Left forelimb (tissue), 1 donor: ENCODE measurements at regions not wholly inside any gene's neighbourhood (a gene's known extent, or its start where the extent isn't known, plus 50 kb on each side); places are given as distances from the start of the nearest gene placed in this dataset.
A peak's percentile ranks its signal among the peaks of the same experiment; 100 is the strongest.
"Not testable (repeated sequence)": the region's sequence is repeated elsewhere in the genome, so short reads cannot be mapped to it uniquely, and the experiment has no call there.

ENCODE experiments used
- DNase-seq: peaks from one replicate; pipeline ENCODE4 v3.0.0-alpha.2; 2018; ENCODE audit warnings: low spot score

DNA sequence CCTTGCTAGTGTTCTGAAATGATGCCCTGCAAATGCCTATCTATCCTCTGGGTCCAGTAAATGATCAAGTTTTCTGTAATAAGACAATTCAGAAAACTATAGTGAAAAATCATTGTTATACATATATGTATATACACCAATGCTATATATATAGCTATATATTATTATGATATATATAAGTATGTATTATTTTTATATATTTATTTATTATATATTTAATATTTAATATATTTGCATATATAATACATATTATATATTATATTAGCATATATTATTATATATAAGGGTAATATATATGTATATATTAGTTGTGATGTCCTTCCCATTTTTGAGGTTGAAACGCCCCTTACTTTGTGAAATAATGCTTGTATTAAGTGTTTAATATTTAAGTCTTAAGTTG, 181.4 kb upstream of the CACNA2D1 start:
- no peak for DNase-seq

DNA sequence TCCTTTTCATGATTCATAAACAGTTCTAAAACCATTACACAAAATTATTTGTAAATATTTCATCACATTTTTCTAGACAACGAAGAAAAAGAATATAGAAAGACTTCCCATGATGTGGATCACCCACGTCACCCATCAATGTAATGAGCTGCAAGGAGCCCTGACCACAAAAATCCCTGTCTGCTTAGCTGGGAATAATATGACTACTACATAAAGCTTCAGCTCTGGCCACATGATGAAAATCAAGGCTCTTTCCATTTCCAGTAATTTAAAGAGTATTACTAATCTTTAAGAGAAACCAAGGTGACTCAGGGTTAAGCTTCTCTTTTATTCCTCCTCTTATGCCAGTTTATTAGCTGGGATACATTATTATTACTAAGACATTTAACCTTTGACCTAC, 180.8 kb upstream of the CACNA2D1 start:
- DNase-seq = no peak

DNA sequence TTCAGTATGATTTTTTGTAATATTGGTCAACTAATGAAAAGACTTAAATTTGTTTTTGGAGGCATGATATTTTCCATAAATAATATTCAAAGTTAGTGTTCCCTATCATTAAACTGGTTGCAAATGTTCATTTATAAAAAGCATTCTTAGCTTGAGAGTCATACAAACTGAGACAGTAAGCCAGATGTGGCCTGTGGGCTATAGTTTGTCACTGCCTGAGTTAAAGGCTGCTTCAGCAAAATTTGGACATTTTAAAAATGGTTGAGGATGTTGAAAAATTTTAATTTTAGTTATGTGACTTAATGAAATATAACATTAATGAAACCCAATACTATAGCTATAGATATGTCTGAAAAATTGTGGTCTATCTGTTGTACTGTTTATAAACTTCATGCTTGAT, 180.2 kb upstream of the CACNA2D1 start:
- DNase-seq = no peak

DNA sequence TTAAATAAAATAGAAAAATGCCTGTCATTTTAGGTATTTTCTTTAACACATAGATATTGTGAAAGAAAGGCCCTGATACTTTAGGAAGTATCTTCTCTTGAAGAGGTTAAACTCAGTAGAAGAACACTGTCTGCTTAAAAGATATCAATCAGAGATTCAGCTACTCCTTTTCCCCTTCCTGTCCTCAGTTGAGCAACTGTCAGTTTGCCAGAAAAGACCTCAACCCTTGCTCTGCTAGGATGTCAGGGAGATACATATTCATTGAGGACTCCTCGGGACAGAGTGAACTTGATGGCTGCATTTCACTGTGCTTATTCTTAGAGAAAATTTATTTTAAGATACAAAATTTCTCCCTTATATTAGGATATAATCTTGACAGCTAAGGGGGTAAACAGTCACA, 173.6 kb upstream of the CACNA2D1 start:
- DNase-seq = no peak

DNA sequence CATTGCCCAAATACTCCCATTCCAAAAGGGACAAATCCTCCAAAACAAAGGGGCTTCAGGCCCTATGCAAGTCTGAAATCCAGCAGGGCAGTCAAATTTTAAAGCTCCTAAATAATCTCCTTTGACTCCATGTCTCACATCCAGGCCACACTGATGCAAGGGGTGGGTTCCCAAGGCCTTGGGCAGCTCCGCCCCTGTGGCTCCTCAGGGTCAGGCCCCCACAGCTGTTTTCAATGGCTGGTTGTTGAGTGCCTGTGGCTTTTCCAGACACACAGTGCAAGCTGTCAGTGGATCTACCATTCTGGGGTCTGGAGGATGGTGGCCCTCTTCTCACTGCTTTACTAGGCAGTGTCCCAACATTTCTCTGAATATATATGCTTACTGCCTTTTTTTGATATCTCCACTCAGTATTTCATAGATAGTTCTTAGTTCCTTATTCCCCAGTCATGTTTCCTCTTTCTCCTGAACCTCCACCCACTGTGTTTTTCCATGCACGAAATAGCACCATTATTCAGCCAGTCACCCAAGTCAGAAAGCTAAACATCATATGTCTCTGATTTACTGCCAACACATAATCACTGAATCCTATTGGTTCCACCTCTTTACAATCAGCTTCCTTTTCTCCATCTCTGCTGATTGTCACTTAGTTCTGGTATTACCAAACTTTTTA, 172.6 kb upstream of the CACNA2D1 start:
- DNase-seq = no peak

DNA sequence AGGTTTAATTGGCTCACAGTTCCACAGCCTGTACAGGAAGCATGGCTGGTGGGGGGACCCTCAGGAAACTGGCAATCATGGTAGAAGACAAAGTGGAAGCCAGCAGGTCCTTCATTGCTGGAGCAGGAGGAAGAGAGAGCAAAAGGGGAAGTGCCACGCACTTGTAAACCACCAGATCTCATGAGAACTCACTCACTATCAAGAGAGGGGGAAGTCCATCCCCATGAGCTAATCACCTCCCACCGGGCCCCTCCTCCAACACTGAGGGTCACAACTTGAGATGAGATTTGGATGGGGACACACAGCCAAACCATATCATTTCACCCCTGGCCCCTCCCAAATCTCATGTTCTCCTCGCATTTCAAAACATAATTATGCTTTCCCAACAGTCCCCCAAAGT, 171.9 kb upstream of the CACNA2D1 start:
- DNase-seq = no peak

DNA sequence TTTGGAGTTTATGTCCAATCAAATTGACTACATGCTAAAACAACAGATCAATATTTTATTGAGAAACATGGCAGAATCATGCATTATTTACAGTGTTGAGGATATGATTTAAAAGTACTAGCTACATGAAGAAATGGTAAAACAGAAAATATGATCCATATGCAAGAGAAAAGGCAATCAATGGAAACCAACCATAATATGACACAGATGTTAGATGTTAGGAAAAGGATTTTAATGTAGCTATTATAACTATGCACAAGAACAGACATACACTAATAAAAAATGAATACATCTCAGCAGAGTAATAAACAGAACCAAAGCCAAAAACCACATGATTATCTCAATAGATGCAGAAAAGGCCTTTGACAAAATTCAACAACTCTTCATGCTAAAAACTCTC, 166.2 kb upstream of the CACNA2D1 start:
- DNase-seq = no peak

DNA sequence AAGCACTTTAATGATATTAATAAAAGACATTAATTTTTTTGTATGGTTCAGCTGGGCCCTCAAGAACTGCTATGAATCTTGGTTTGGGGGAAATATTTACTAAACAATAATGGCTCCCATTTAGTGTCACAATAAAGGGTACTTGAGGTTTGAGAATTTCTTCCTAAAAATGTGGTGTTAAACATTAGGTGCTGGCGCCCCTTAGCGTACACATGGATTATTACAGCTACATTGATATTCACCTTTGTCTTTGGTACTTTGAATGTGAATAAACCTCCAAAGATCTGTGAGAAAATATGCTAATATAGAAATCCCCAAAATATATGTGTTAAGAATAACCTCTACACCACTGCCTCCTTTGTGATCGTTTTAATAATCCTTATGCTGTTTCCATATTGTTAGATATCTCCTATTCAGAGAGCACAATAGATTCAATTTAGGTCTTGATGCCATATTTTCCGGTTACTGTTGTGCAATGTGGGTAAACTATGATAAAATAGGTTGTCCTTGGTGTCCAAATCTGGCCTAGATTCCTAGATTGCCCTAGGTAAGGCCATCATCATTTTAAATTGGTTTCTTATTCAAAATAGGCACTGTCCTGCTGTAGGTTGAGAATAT, 161.8 kb upstream of the CACNA2D1 start:
- DNase-seq = no peak

DNA sequence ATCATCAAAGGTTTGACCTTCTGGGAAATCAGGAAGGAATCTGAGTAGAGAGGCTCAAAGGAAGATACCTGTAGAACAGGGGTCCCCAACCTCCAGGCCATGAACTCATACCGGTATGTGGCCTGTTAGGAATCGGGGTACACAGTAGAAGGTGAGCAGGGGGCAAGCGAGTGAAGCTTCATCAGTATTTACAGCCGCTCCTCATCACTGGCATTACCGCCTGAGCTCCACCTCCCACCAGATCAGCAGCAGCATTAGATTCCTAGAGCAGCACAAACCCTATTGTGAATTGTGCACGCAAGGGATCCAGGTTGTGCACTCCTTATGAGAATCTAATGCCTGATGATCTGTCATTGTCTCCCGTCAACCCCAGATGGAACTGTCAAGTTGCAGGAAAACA, 158.5 kb upstream of the CACNA2D1 start:
- no peak for DNase-seq

DNA sequence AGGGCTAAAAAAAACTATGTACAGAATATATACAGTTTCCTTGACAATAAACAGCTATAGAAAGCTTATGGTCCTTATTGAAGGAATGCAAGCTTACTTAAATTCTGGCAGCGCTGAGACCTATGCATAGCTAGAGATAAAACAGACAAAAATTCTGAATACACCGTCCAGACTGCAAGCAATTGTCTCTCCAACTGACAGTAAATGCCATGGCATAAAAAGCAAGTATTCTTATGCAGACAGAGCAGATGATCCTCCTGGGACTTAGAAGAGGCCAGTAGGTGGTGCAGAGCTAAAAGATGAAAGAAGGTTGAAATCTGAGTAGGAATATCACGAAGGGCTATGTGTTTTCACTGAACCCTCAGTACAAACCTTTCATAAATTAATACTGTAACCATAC, 157.0 kb upstream of the CACNA2D1 start:
- no peak for DNase-seq

DNA sequence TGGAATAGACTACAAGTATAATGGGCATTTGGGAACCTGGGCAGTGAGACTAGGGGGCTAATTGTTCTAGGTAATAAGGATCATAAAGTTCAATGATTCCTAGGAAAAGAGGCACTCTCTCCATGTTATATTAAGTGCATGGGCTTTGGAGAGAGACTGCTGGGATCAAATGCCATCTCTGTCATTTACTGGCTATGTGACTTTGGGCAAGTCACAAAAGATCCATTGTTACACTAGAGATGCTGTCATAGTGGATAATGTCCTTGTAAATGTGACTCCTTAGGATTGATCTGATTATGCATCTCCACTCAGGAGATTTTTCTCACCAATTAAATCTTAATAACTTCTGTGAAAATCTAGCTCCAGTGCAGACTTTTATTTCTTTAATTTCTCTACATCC, 156.3 kb upstream of the CACNA2D1 start:
- DNase-seq = no peak

DNA sequence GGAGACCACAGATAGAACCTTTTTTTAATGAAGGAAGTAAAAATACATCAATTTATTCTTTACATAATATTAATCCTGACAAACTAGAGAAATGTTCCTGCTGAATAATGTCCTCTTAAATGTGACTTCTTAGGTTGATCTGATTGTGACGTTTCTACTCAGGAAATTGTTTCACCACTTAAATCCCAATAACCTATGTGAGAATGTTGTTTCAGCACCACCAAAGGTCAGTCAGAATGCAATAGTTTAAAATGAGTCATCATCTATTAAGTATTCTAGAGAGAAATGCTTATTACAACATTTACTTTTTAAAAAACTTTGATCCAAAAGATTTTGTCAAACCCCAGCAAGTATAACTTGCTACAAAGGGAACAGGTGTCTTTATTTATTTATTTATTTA, 155.4 kb upstream of the CACNA2D1 start:
- no peak for DNase-seq

DNA sequence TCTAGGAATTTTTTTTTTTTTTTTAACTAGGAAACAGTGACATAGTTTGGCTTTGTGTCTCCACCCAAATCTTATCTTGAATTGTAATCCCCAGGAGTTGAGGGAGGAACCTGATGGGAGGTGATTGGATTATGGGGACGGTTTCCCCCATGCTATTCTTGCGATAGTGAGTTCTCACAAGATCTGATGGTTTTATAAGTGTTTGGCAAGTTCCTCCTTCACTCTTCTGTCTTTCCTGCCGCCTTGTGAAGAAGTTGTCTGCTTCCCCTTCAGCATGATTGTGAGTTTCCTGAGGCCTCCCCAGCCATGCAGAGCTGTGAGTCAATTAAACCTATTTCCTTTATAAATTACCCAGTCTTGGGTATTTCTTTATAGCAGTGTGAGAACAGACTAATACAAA, 152.2 kb upstream of the CACNA2D1 start:
- not testable (repeated sequence) for DNase-seq

DNA sequence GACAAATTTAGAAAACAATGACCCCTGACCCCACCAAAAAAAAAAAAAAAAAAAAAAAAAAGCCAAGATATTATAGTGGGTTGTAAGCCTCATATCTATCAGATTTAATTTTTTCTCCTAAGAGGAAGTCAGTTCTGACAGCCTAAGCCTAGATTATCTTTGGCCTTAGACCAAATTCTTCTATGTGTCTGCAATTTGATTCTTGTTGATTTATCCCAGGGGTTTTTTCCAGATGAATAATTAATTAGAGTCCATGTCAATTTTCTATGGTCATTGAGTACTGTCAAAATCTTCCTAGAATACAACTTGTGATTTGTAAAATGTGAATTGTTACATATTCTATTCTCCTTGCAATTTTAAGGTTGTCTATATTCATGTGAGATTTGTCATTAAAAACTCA, 151.6 kb upstream of the CACNA2D1 start:
- no peak for DNase-seq

DNA sequence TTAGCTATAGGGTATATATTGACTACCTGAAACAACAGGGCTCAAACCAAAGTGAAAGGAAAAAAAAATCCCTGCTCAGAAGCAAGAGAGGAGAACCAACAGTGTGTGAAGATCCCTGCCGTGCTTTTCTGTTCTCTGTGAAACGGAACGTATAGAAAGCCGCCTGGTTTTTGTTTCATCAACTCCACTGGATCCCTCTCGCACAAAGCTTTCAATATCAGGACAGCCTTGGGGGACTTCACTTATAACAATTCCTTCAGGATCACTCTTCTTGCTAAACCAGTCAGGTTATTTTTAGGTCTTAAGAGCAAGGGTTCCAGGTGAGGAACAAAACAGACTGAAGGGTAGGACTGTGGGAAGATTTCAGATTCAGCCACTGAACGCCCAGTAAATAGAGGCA, 151.1 kb upstream of the CACNA2D1 start:
- no peak for DNase-seq

DNA sequence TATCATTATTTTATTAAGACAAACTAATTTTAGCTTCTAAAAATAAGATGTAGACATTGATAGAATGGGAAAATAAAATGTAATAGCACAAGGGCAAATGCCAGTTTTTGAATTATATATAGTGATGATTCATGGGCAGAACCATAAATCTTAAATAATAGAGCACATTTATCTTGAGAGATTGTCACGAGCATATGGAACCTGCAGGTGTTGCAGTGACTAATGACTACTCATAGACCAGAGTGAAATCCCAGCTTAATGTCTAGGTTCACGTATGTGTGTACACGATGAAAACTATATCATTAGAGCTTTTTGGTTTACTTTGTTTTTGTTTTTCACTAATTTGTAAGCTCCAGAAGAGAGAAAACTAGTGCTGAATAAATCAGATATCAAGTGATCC, 150.2 kb upstream of the CACNA2D1 start:
- no peak for DNase-seq

DNA sequence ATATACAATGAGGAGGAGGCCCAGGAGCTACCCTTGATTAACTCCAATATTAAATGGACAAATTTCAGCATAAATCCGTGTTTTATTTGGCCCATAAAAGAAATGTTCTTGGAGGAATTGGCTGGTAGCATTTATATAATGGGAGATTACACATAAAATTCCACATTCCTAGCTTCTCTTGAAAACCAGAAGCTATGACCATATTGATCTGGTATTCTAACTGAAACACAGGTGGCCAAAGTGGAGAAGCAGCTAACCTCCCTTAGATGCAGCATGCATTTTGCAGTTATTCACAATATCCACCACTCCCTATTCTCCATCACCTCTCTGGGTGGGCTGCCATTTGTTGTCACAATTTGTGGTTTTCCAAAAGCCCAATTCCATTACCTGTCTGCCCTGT, 148.8 kb upstream of the CACNA2D1 start:
- no peak for DNase-seq

DNA sequence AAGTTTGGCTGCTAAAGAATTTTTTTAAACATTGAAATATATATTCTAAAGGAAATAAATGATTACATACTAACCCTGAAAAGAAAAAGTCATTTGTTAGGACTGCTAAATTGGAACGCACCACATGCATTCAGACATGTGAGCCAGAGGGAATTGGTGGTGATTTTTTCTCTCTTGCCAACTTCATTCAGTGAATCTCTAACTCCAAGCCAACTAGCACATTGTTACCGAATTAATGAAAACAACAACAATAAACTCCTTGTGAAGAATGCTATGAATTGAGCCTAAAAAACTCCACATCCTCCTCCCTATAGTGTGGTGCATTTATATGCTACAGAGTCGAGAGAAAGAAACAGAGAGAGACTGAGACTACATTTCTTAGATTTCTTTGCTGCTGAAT, 135.5 kb upstream of the CACNA2D1 start:
- no peak for DNase-seq

DNA sequence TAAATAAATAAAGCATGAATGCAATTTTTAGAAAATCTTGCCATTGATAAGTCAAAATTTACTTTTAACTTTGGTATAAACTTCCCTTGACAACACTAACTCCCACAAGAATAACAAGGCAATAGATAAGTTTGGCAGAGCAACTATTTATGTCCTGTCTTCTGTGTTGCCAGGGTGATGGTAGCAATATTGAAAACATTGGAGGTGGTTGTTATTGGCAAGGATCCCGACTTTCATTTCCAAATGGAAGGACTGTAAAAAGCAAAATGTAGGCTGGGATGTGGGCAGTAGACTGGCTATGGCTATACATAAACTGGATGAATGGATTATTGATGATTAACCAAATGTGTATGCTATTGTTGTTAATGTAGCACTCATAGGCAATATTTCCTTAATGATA, 134.9 kb upstream of the CACNA2D1 start:
- DNase-seq = no peak

DNA sequence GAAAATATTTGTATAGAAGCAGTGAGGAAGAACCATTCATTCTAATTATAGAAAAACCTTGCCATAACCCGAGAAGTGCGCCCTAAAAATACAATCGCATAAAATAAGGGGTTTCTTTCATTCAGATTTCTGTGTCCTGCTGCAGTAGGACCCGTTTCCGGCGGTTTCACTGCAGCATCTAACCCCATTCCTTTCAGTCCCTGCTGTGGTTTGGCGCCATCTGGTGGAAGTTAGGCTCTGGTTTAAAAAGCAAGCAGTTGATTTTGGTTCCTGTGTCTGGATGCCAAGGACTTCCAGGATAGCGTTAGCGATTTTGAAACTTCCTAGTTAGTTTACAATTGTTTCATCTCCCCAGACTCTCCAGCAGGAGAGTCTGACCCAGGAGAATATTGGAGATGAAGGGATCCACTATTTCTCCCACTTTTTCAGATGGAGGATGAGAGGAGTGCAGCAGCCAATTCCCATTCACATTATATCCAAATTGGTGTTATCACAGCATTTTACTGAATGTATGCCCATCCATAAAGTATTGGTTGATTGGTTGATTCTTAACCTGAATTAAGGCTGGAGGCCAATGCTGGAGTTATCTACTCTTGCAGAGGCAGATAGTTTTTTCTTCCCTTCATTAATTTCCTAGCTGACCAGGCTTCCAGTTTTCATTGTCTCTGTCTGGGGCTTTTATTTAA, 128.8 kb upstream of the CACNA2D1 start:
- DNase-seq = peak; percentile 82

DNA sequence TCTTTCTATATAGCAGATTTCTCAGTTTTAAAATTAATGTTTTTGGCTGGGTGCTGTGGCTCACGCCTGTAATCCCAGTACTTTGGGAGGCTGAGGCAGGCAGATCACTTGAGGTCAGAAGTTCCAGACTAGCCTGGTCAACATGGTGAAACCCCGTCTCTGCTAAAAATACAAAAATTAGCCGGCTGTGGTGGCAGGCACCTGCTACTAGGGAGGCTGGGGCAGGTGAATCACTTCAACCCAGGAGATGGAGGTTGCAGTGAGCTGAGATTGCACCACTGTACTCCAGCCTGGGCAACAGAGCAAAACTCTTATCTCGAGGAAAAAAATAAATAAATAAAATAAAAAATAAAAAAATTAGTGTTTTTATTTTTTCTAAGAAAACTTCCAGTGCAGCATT, 127.5 kb upstream of the CACNA2D1 start:
- DNase-seq = not testable (repeated sequence)

DNA sequence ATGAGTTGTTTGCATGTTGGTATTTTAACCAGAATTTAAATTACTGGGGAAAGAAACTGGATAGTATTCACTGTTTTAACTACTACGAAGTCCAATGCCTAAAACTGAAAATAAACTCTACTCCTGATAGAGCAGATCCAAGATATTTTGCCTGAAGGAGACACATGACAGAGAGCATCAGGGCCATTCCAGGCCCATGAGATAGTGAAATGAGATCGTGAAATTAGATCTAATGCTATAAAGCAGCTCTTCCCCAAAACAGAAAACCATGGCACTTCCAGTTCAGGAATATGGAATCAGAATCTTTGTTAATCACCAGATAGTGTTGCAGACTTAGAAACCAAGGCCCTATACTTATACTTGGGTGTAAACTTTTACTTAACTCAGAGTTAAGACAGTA, 124.3 kb upstream of the CACNA2D1 start:
- DNase-seq = no peak

DNA sequence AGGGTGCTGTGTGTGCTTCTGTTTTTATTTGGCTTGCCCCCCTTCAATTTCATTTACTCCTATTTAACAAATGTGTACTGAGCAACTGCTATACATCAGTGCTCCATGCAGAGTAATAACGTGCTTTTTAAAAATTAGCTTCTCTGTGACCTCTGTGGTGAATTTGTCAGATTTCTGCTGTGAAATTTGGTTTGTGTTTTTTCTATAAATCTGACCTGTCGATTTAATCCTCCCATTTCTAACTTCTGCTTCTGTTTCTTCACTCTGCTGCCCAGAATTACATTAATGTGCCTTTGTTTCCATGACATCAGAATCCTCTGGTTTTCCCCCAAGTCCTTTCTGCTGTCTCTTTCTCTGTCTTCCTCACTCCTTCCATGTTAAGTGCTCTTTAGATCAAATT, 123.8 kb upstream of the CACNA2D1 start:
- no peak for DNase-seq

DNA sequence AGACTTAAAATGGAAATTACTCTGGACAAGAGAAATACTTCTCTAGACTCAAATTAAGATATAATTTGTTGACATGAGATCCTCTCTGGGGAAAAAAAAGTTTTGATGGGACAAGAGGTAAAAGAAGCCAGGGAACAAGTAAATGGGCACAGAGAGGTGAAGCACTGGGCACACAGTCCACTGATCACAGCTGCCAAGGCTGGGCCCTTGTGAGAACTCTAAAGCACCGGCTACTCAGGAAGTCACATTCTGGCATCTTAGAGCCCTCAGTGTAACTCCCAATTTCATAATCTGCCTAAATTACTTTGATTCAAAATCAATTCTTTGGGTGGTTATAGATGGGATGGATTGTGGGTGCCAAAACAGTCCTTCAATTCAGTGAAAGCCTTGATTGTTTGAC, 123.2 kb upstream of the CACNA2D1 start:
- DNase-seq = no peak
